ENCODE measurements at regions not wholly inside any gene's neighbourhood (a gene's known extent, or its start where the extent isn't known, plus 50 kb on each side); places are given as distances from the start of the nearest gene placed in this dataset.

- Histone ChIP-seq H3K27ac (ENCODE audit: low read depth, low read length) (no peak overlapping the region), H3K27me3 (ENCODE audit: control insufficient read depth, insufficient read depth, low read length) (no peaks in the 10 kb centered on the region), H3K9me3 (ENCODE audit: control insufficient read depth, insufficient read depth, low read length) (no peaks in the 10 kb centered on the region), H3K4me3 (ENCODE audit: low read depth, low read length) (no peak overlapping the region)
- ChIA-PET CTCF (no interaction called here), POLR2A (no interaction called here)
- no peak for DNase-seq (ENCODE audit: low read depth, low spot score)
- no peak for TF ChIP-seq CTCF (IDR thresholded peaks at IDR 0.05; ENCODE audit: low read depth, low read length)
These were observed 209.8 kb upstream of the ATP11B start for GRCh38 chr3:182583545-182583944.

GRCh38 chr3:182585532-182586150 is 207.7 kb upstream of the ATP11B start:
- Histone ChIP-seq H3K27me3 (ENCODE audit: control insufficient read depth, insufficient read depth, low read length) (no peaks in the 10 kb centered on the region), H3K27ac (ENCODE audit: low read depth, low read length) (no peak overlapping the region), H3K4me3 (ENCODE audit: low read depth, low read length) (no peak overlapping the region), H3K9me3 (ENCODE audit: control insufficient read depth, insufficient read depth, low read length) (no peaks in the 10 kb centered on the region)
- POLR2A ChIA-PET: no interaction called here
- no peak for TF ChIP-seq CTCF (IDR thresholded peaks at IDR 0.05; ENCODE audit: low read depth, low read length)
- CTCF ChIA-PET: no interaction called here
- no peak for DNase-seq (ENCODE audit: low read depth, low spot score)

- no peak overlapping the region for H3K4me3 ChIP-seq (ENCODE audit: low read depth, low read length)
- 0 out of 2 replicates have a peak, but pooled peaks cover 3% of the 10 kb centered on the region for H3K9me3 ChIP-seq (ENCODE audit: control insufficient read depth, insufficient read depth, low read length)
- ChIA-PET CTCF (no interaction called here), POLR2A (no interaction called here)
- no peaks in the 10 kb centered on the region for H3K27me3 ChIP-seq (ENCODE audit: control insufficient read depth, insufficient read depth, low read length)
- TF ChIP-seq CTCF (IDR thresholded peaks at IDR 0.05; ENCODE audit: low read depth, low read length): no peak
- no peak for DNase-seq (ENCODE audit: low read depth, low spot score)
- H3K27ac ChIP-seq (ENCODE audit: low read depth, low read length): no peak overlapping the region
These were observed 200.6 kb upstream of the ATP11B start for GRCh38 chr3:182592747-182593146.

GRCh38 chr3:182596676-182597410 is 196.5 kb upstream of the ATP11B start:
- CTCF ChIA-PET: no interaction called here

More at GRCh38 chr3:182596676-182597410, 196.5 kb upstream of the ATP11B start:
- DNase-seq (ENCODE audit: low read depth, low spot score): no peak
- H3K27me3 ChIP-seq (ENCODE audit: control insufficient read depth, insufficient read depth, low read length): no peaks in the 10 kb centered on the region
- peaks cover 6% of the 10 kb centered on the region for H3K9me3 ChIP-seq (ENCODE audit: control insufficient read depth, insufficient read depth, low read length)
- no peak for TF ChIP-seq CTCF (IDR thresholded peaks at IDR 0.05; ENCODE audit: low read depth, low read length)
- no peak overlapping the region for H3K4me3 ChIP-seq (ENCODE audit: low read depth, low read length)
- H3K27ac ChIP-seq (ENCODE audit: low read depth, low read length): no peak overlapping the region
- POLR2A ChIA-PET: no interaction called here
